ENCODE measurements at regions not wholly inside any gene's neighbourhood (a gene's known extent, or its start where the extent isn't known, plus 50 kb on each side); places are given as distances from the start of the nearest gene placed in this dataset.

GRCh38 chr5:57575839-57576238 lies 93.2 kb upstream of the ACTBL2 start:
- Histone ChIP-seq H3K4me1 (ENCODE audit: control insufficient read depth, insufficient read depth, low read length) (no peaks in the 10 kb centered on the region), H3K27me3 (ENCODE audit: control insufficient read depth, insufficient read depth, low read length) (no peaks in the 10 kb centered on the region), H3K36me3 (ENCODE audit: control insufficient read depth, insufficient read depth, low read length) (no peaks in the 10 kb centered on the region), H3K4me3 (ENCODE audit: low read depth in 2 of 2, low read length in 2 of 2) (no peak overlapping the region), H3K27ac (ENCODE audit: low read length) (no peak overlapping the region; the same call in 1 of the 2 replicates), H3K9me3 (ENCODE audit: control insufficient read depth, insufficient read depth, low read depth, low read length) (no peaks in the 10 kb centered on the region; the same call in 1 of the 2 replicates)
- POLR2A ChIA-PET: no interaction called here
- BruUV-seq (replicated peaks): no TSS peak
- DNase-seq (ENCODE audit: low read depth, low spot score): no peak
- in situ Hi-C loops (cut with HindIII; ENCODE audit: low pct_unique_long_range_greater_than_20kb, low sequenced_read_pairs) (no loop called here), intact Hi-C loops (cut with micrococcal nuclease; ENCODE audit: unreplicated experiment) (no loop called here)
- CTCF ChIA-PET: no interaction called here
- ATAC-seq: no peak
- TF ChIP-seq REST (IDR thresholded peaks at IDR 0.05; ENCODE audit: insufficient read depth in 1 of 2, low read depth in 2 of 2, low read length in 1 of 2) (no peak), POLR2AphosphoS5 (IDR thresholded peaks at IDR 0.05; ENCODE audit: low read depth, low read length) (no peak), CTCF (IDR thresholded peaks at IDR 0.05) (no peak), SIN3A (IDR thresholded peaks at IDR 0.05; ENCODE audit: borderline replicate concordance, insufficient read depth, low read depth, low read length) (no peak), TCF7L2 (IDR thresholded peaks at IDR 0.05; ENCODE audit: low read depth, low read length) (no peak)

- POLR2A ChIA-PET: no interaction called here
- no peak for ATAC-seq
- no peak for DNase-seq (ENCODE audit: low read depth, low spot score)
- no TSS peak for BruUV-seq (replicated peaks)
- Histone ChIP-seq H3K27me3 (ENCODE audit: control insufficient read depth, insufficient read depth, low read length) (no peaks in the 10 kb centered on the region), H3K9me3 (ENCODE audit: control insufficient read depth, insufficient read depth, low read depth, low read length) (no peaks in the 10 kb centered on the region; the same call in 1 of the 2 replicates), H3K27ac (ENCODE audit: low read length) (no peak overlapping the region), H3K4me3 (ENCODE audit: low read depth in 2 of 2, low read length in 2 of 2) (no peak overlapping the region), H3K36me3 (ENCODE audit: control insufficient read depth, insufficient read depth, low read length) (no peaks in the 10 kb centered on the region), H3K4me1 (ENCODE audit: control insufficient read depth, insufficient read depth, low read length) (no peaks in the 10 kb centered on the region)
- CTCF ChIA-PET: no interaction called here
- in situ Hi-C loops (cut with HindIII; ENCODE audit: low pct_unique_long_range_greater_than_20kb, low sequenced_read_pairs) (no loop called here), intact Hi-C loops (cut with micrococcal nuclease; ENCODE audit: unreplicated experiment) (no loop called here)
- TF ChIP-seq CTCF (IDR thresholded peaks at IDR 0.05): no peak
These were observed 89.8 kb upstream of the ACTBL2 start for GRCh38 chr5:57572461-57572860.

- Histone ChIP-seq H3K27me3 (ENCODE audit: control insufficient read depth, insufficient read depth, low read length) (no peaks in the 10 kb centered on the region), H3K27ac (ENCODE audit: low read length) (no peak overlapping the region), H3K4me1 (ENCODE audit: control insufficient read depth, insufficient read depth, low read length) (no peaks in the 10 kb centered on the region), H3K9me3 (ENCODE audit: control insufficient read depth, insufficient read depth, low read depth, low read length) (no peaks in the 10 kb centered on the region; the same call in 1 of the 2 replicates), H3K4me3 (ENCODE audit: low read depth in 2 of 2, low read length in 2 of 2) (no peak overlapping the region), H3K36me3 (ENCODE audit: control insufficient read depth, insufficient read depth, low read length) (no peaks in the 10 kb centered on the region; the same call in 1 of the 2 replicates)
- CTCF ChIA-PET: no interaction called here
- in situ Hi-C loops (cut with HindIII; ENCODE audit: low pct_unique_long_range_greater_than_20kb, low sequenced_read_pairs): no loop called here
- ATAC-seq (no peak), DNase-seq (ENCODE audit: low read depth, low spot score) (no peak)
- BruUV-seq (replicated peaks): no TSS peak
- intact Hi-C loops (cut with micrococcal nuclease; ENCODE audit: unreplicated experiment): no loop called here
- POLR2A ChIA-PET: no interaction called here
- TF ChIP-seq SIN3A (IDR thresholded peaks at IDR 0.05; ENCODE audit: borderline replicate concordance, insufficient read depth, low read depth, low read length) (no peak), POLR2AphosphoS5 (IDR thresholded peaks at IDR 0.05; ENCODE audit: low read depth, low read length) (no peak), REST (IDR thresholded peaks at IDR 0.05; ENCODE audit: insufficient read depth in 1 of 2, low read depth in 2 of 2, low read length in 1 of 2) (no peak), TCF7L2 (IDR thresholded peaks at IDR 0.05; ENCODE audit: low read depth, low read length) (no peak), CTCF (IDR thresholded peaks at IDR 0.05) (no peak)
These were observed 87.0 kb upstream of the ACTBL2 start for GRCh38 chr5:57569601-57570000.

Measured in Panc1 (cell line).